Stomach smooth muscle (tissue), 2 donors: ENCODE measurements at regions not wholly inside any gene's neighbourhood (a gene's known extent, or its start where the extent isn't known, plus 50 kb on each side); places are given as distances from the start of the nearest gene placed in this dataset.

Source experiments
- H3K27ac ChIP-seq: one replicate; pipeline ENCODE4 v1.7.0; 2013; ENCODE audit warnings: mild to moderate bottlenecking, low read length, inconsistent platforms
- H3K27me3 ChIP-seq, 2 donors: one replicate each; pipeline ENCODE4 v1.7.0; 2013; ENCODE audit warnings: low read length in 2 of 2; ENCODE audit not compliant: insufficient read depth in 2 of 2, control insufficient read depth in 1 of 2
- H3K36me3 ChIP-seq, 2 donors: one replicate each; pipeline ENCODE4 v1.7.0; 2013; ENCODE audit warnings: low read length in 2 of 2; ENCODE audit not compliant: control insufficient read depth in 2 of 2, insufficient read depth in 2 of 2
- H3K4me1 ChIP-seq: one replicate; pipeline ENCODE4 v1.7.0; 2013; ENCODE audit warnings: low read length; ENCODE audit not compliant: control insufficient read depth, insufficient read depth
- H3K4me3 ChIP-seq, 2 donors: one replicate each; pipeline ENCODE4 v1.7.0; 2013; ENCODE audit warnings: low read length in 2 of 2
- H3K9ac ChIP-seq, 2 donors: one replicate each; pipeline ENCODE4 v1.7.0; 2013; ENCODE audit warnings: low read length in 2 of 2, mild to moderate bottlenecking in 1 of 2
- H3K9me3 ChIP-seq, 2 donors: one replicate each; pipeline ENCODE4 v1.7.0; 2013; ENCODE audit warnings: low read length in 2 of 2; ENCODE audit not compliant: control insufficient read depth in 2 of 2
- donor health status: healthy.
- donor health status: Pancreatic carcinoma.

DNA sequence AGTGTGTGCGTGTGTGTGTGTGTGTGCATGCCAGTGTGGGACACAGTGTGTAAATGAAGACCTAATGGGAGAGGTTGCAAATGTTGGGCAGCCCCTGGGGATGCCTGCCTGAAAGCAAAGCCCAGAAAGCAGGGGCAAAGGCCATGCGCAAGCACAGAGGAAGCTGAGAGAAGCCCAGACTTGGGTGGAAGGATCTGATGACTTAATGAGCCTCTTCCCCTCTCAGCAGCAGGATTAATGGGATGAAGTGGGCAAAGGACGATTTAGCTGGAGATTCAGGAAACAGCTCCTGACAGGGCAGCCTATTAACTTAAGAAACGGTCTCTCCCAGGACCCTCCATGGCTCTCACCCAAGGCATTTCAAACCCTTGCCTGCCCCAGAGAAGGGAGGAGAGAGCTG is 107.3 kb downstream of the EFNB1 start:
- H3K4me3 ChIP-seq: no peak overlapping the region
- H3K27me3 ChIP-seq: peaks cover 0 to 15% of the 10 kb centered on the region in 2 donors
- peaks cover 8% of the 10 kb centered on the region for H3K4me1 ChIP-seq
- H3K27ac ChIP-seq: no peak overlapping the region
- H3K36me3 ChIP-seq: no peaks in the 10 kb centered on the region
- H3K9me3 ChIP-seq: no peaks in the 10 kb centered on the region
- no peak overlapping the region for H3K9ac ChIP-seq

DNA sequence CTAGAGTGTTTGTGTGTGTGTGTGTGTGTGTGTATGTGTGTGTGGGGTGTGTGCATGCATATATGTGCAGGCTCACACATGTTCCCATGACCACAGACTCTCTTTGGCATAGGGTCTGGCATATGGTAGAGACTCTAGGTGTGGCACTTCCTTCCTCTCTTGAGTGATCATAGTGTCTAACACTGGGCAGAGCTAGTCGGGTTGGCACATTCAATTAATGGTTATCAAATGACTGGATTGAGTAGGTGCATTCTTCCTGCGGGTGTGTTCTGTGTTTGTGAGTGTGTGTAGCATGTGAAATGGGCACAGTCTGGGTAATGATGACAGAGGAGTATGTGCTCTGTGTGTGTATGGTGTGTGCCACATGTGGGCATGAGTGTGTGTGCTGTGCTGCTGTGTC is 106.5 kb downstream of the EFNB1 start:
- H3K9ac ChIP-seq: no peak overlapping the region
- H3K27ac ChIP-seq: no peak overlapping the region
- H3K4me1 ChIP-seq: peaks cover 8% of the 10 kb centered on the region
- peaks cover 0 to 13% of the 10 kb centered on the region in 2 donors for H3K27me3 ChIP-seq
- no peaks in the 10 kb centered on the region for H3K9me3 ChIP-seq
- no peaks in the 10 kb centered on the region for H3K36me3 ChIP-seq
- H3K4me3 ChIP-seq: no peak overlapping the region

DNA sequence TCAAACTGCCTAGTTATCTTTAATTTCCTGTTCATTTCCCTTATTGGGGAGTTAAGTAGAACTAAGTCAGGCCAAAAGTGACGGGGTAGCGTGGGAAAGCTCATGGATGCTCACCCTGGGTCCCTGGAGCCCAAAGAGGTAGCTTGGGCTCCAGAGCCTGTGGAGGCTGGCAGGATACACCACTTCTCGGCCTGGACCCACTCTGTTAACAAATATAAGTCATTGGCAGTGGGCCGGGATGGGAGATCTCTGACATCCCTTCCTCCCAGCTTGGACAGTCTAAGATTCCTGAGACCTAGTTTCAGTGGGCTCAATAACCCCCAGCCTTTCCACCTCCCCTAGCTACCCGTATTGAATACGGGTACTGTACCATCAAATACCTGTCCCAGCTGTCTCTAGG is 106.1 kb downstream of the EFNB1 start:
- no peaks in the 10 kb centered on the region for H3K9me3 ChIP-seq
- peaks cover 0 to 13% of the 10 kb centered on the region in 2 donors for H3K27me3 ChIP-seq
- peaks cover 8% of the 10 kb centered on the region for H3K4me1 ChIP-seq
- no peaks in the 10 kb centered on the region for H3K36me3 ChIP-seq
- H3K4me3 ChIP-seq: no peak overlapping the region
- no peak overlapping the region for H3K9ac ChIP-seq
- no peak overlapping the region for H3K27ac ChIP-seq

DNA sequence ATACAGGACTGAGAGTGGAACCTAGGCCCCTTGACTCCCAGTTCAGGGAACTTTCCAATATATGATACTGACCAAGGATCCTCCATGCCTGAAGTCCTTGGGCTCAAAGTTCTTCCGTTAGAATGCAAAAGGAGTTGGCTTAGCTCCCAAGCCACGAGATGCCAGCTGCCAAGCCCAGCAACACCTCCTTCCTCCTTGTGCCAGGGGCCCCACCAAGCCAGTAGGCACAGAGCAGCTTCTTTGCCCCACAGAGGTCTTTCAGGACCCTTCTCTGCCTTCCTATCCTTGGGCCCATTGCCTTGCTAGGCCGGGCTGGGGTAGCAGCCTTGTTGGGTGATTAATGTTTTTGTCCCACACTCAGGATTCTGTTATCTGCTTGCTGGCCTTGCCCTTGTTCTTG is 105.6 kb downstream of the EFNB1 start:
- Histone ChIP-seq H3K9ac (no peak overlapping the region), H3K27ac (no peak overlapping the region), H3K27me3 (peaks cover 0 to 13% of the 10 kb centered on the region in 2 donors), H3K9me3 (no peaks in the 10 kb centered on the region), H3K36me3 (no peaks in the 10 kb centered on the region), H3K4me1 (peaks cover 12% of the 10 kb centered on the region), H3K4me3 (no peak overlapping the region)

DNA sequence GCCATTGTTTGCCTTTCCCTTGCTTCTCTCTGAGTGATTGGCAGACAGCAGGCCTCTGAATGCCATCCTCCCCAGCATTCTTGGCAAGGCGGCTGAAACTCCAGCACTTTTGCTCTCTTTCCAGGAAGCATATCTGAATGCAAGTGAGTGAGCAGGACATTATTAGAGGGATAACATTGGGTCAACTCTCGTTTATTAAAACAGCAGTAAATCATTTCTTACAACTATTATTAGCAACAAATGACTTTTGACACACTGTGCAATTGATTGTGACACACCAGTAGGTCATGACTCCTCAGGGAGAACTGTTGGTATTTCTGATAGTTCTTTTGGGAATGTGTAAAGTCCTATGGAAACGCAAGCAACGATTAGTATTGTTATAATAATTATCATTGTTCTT is 103.8 kb downstream of the EFNB1 start:
- H3K27ac ChIP-seq: no peak overlapping the region
- H3K36me3 ChIP-seq: no peaks in the 10 kb centered on the region
- peaks cover 13% of the 10 kb centered on the region for H3K4me1 ChIP-seq
- H3K4me3 ChIP-seq: no peak overlapping the region
- no peaks in the 10 kb centered on the region for H3K9me3 ChIP-seq
- H3K27me3 ChIP-seq: peaks cover 0 to 8% of the 10 kb centered on the region in 2 donors
- H3K9ac ChIP-seq: no peak overlapping the region

DNA sequence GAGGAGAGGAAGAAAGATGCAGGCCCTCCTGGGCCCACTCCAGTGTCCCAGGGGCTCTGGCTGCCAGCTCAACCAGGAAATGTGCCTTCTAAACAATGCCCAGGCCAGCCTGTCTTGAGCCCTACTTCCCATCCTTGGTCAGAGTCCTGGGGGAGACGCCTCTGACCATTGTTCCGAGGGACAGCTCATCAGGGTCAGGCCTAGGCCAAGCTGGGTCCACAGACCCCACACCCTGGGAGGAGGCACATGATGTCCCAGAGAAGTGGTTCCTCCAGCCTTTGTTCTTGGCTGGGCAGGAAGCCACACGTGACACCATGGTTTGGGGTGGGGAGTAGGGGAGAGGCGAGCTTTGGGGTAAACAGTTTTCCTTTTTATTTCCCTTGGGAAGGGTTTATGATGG is 102.5 kb downstream of the EFNB1 start:
- Histone ChIP-seq H3K27ac (no peak overlapping the region), H3K4me3 (no peak overlapping the region), H3K9me3 (no peaks in the 10 kb centered on the region), H3K9ac (no peak overlapping the region), H3K4me1 (peaks cover 13% of the 10 kb centered on the region), H3K36me3 (no peaks in the 10 kb centered on the region), H3K27me3 (peaks cover 0 to 13% of the 10 kb centered on the region in 2 donors)

DNA sequence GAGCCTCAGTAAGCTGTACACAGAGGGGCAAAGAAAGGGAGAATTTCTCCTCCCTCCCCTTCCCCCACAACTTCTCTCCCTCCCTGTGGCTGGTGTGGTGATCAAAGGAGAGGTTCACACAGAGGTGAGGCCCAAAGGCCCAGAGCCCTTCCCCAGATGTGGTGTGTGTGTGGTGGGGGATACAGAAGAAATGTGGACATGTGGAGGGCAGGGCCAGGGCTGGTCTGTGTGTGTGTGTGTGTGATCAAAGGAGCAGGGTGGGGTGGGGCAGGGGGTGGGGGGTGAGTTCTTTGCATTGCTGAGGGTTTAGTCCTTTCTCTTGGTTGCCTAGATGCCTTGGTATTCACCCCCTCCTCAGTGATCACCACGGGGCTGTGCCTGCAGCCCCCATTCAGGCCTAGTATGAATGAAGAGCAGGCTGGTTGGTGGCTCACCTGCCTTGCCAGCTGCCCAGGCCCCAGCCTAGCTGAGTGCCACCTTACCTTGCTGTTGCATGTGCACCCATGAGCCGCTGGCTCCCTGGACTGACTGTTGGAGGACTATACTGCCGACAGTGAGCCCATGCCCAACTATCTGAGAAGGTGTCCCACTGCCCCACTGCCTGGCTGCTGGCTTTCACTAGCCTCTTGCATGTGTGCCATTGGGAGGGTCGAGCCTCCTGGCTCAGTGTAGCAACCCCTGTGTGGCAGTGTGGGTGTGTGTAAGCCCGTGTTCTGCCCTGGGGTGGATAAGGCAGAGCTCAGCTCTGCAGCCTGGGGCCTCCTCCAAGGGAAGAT is 101.9 kb downstream of the EFNB1 start:
- Histone ChIP-seq H3K9ac (no peak overlapping the region), H3K4me1 (peaks cover 11% of the 10 kb centered on the region), H3K9me3 (no peaks in the 10 kb centered on the region), H3K27me3 (peaks cover 0 to 13% of the 10 kb centered on the region in 2 donors), H3K4me3 (no peak overlapping the region), H3K27ac (no peak overlapping the region), H3K36me3 (no peaks in the 10 kb centered on the region)

DNA sequence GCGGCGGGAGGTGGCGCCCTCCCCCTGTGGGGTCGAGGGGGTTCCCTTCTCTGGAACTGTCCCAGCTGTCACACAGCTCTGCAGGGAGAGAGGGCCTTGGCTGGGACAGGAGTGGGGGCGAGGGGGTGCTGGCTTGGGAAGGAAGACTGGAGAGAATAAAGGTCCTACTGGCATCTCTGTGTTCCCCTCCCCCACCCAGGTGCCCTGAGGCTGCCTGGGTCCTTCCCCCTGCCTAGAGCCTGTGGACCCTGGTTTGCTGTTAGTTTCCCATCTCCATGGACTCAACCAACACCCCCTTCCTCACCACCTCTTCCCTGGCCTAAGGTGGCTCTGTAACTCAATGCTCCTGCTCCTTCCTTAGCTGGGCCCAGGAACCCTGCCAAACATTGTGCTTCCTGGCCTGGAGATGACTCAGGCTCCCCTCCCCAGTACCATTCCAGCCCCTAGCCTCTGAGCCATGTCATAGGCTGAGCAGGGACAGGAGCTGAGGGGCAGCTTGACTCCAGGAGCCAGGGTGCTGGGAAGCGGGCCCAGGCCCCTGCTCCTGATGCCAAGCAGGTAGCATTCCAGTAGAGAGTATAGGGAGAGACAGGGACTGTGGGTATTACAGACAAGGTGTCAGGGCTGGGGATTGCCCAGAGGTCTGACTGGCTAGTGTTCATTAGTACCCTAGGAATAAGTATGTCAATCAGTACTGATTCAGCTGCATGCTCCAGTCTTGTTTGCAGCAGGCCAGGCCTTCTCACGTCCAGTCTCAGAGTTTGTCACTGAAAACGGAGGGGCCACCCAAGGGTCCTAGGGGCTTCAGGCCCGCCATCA is 100.7 kb downstream of the EFNB1 start:
- no peaks in the 10 kb centered on the region for H3K9me3 ChIP-seq

DNA sequence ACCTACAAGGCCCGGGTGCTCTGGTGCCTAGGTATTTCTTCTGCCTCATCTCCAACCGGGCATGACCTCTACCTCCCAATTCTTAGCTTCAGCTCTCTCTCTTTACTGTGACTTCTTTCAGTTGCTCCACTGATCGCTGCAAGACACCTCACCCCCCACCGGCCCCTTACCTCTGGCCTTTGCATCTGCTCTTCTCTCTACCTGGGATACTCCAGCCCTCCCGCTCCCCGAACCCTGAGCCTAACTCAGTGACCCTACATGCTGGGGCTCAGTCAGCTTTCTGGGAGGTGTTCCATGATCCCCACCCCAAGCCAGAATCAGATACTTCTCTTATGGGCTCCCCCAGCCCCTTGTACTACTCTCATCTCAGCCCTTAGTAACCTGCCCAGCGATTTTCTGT is 99.6 kb downstream of the EFNB1 start:
- Histone ChIP-seq H3K9me3 (no peaks in the 10 kb centered on the region), H3K27me3 (peaks cover 0 to 22% of the 10 kb centered on the region in 2 donors), H3K4me3 (no peak overlapping the region), H3K9ac (no peak overlapping the region), H3K4me1 (peaks cover 11% of the 10 kb centered on the region), H3K27ac (no peak overlapping the region), H3K36me3 (no peaks in the 10 kb centered on the region)

More for the DNA sequence above, 100.7 kb downstream of the EFNB1 start:
- Histone ChIP-seq H3K4me3 (no peak overlapping the region), H3K36me3 (no peaks in the 10 kb centered on the region), H3K27ac (no peak overlapping the region), H3K4me1 (peaks cover 11% of the 10 kb centered on the region), H3K27me3 (peaks cover 0 to 18% of the 10 kb centered on the region in 2 donors), H3K9ac (no peak overlapping the region)

DNA sequence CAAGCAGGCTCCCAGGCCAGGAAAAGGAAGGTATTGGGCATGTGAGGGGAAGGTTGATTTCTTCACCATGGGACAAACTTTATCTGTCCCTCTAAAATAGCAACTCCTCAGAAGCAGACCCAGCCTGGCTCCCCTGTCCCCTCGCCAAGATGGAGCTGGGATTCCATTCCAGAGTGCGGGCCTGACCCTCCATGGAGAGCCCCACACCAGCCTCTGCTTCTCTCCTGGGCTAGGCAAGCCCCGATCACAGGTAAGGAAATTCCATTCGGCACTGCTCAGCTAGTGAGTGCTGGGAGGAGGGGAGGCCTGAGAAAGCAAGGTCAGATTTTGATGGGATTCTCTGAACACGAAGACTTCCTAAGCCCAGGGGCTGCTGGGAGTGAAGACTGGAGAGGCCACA is 98.4 kb downstream of the EFNB1 start:
- H3K9ac ChIP-seq: no peak overlapping the region
- H3K9me3 ChIP-seq: no peaks in the 10 kb centered on the region
- peaks cover 0 to 24% of the 10 kb centered on the region in 2 donors for H3K27me3 ChIP-seq
- H3K27ac ChIP-seq: no peak overlapping the region
- H3K4me1 ChIP-seq: peaks cover 6% of the 10 kb centered on the region
- H3K4me3 ChIP-seq: no peak overlapping the region
- no peaks in the 10 kb centered on the region for H3K36me3 ChIP-seq

DNA sequence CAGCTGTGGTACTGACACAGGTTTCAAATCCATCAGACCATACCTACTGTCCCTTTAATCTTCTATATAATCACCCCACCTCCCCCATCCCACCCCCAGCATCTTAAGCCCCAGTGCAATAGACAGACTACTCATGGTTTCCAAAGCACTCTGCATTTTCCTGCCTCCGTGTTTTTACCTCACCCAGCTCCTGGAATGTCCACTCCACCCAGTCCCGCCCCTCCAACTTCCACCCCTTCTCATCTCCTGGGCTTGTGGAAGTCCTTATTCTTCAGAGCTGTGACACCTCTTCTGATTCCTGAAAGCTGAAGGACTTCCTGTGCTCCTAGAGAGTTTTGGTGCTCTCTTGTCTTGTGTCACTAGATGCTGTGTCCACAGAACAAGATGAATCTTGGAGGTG is 94.3 kb downstream of the EFNB1 start:
- no peaks in the 10 kb centered on the region for H3K9me3 ChIP-seq

More for the DNA sequence above, 94.3 kb downstream of the EFNB1 start:
- no peak overlapping the region for H3K4me3 ChIP-seq
- no peaks in the 10 kb centered on the region for H3K36me3 ChIP-seq
- no peak overlapping the region for H3K9ac ChIP-seq
- peaks cover 2% of the 10 kb centered on the region for H3K4me1 ChIP-seq
- H3K27me3 ChIP-seq: peaks cover 0 to 29% of the 10 kb centered on the region in 2 donors
- no peak overlapping the region for H3K27ac ChIP-seq
